ENCODE measurements at regions not wholly inside any gene's neighbourhood (a gene's known extent, or its start where the extent isn't known, plus 50 kb on each side); places are given as distances from the start of the nearest gene placed in this dataset.

- Histone ChIP-seq H3K9ac (ENCODE audit: low read depth, low read length) (no peak overlapping the region), H3K9me3 (ENCODE audit: insufficient read depth, low read depth, low read length) (no peaks in the 10 kb centered on the region), H3K27me3 (ENCODE audit: insufficient read depth, low read length) (no peaks in the 10 kb centered on the region), H3K27ac (ENCODE audit: low read depth, low read length) (no peak overlapping the region), H3K36me3 (ENCODE audit: insufficient read depth, low read length) (no peaks in the 10 kb centered on the region), H3K4me1 (ENCODE audit: insufficient read depth, low read length) (no peaks in the 10 kb centered on the region), H3K4me3 (ENCODE audit: low read length) (no peak overlapping the region)
These were observed 74.6 kb upstream of the DOK6 start for GRCh38 chr18:69326094-69326493.

GRCh38 chr18:69328086-69328485, 72.6 kb upstream of the DOK6 start:
- WGBS: 97% methylated on average over 11 of the region's 13 CpGs

GRCh38 chr18:69330385-69331005, 70.2 kb upstream of the DOK6 start:
- H3K4me1 ChIP-seq (ENCODE audit: insufficient read depth, low read length): no peaks in the 10 kb centered on the region
- H3K36me3 ChIP-seq (ENCODE audit: insufficient read depth, low read length): no peaks in the 10 kb centered on the region
- no peak overlapping the region for H3K4me3 ChIP-seq (ENCODE audit: low read length)
- no peaks in the 10 kb centered on the region for H3K9me3 ChIP-seq (ENCODE audit: insufficient read depth, low read depth, low read length)
- 91% methylated on average over 3 of the region's 4 CpGs for WGBS
- H3K27me3 ChIP-seq (ENCODE audit: insufficient read depth, low read length): no peaks in the 10 kb centered on the region
- no peak overlapping the region for H3K9ac ChIP-seq (ENCODE audit: low read depth, low read length)
- no peak overlapping the region for H3K27ac ChIP-seq (ENCODE audit: low read depth, low read length)

More at GRCh38 chr18:69328086-69328485, 72.6 kb upstream of the DOK6 start:
- Histone ChIP-seq H3K27me3 (ENCODE audit: insufficient read depth, low read length) (no peaks in the 10 kb centered on the region), H3K9me3 (ENCODE audit: insufficient read depth, low read depth, low read length) (no peaks in the 10 kb centered on the region), H3K36me3 (ENCODE audit: insufficient read depth, low read length) (no peaks in the 10 kb centered on the region), H3K4me1 (ENCODE audit: insufficient read depth, low read length) (no peaks in the 10 kb centered on the region), H3K27ac (ENCODE audit: low read depth, low read length) (no peak overlapping the region), H3K9ac (ENCODE audit: low read depth, low read length) (no peak overlapping the region), H3K4me3 (ENCODE audit: low read length) (no peak overlapping the region)

DNA sequence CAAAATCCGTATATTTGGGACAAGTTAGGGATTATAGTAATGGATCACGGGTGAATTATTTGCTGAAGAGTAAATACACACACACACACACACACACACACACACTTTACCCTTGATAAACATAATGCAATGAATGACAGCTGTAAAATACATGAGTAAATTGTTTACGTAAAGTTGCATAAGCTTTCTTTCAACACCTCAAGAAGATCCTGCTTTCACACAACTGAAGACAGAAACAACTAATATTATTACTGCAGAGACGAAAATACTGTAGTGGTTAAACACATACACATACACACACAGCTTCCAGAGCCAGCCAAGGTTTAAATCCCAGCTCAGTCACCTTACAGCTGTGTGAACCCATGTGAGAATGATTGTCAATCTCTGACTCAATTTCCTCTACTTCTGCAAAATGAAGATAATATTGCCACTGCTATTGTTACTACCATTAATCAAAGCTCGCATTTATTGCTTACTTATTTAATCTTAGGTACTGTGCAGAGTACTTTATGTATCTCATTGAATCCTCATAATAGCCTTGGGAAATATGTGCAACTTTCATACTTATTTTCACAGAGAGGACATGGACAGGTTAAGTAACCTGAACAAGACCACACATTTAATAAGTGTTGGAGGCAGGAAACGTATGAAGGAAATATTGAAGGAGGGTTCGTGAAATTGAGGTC, 50.6 kb upstream of the DOK6 start:
- Histone ChIP-seq H3K9ac (ENCODE audit: low read depth, low read length) (no peak overlapping the region), H3K36me3 (ENCODE audit: insufficient read depth, low read length) (no peaks in the 10 kb centered on the region), H3K4me1 (ENCODE audit: insufficient read depth, low read length) (no peaks in the 10 kb centered on the region), H3K27ac (ENCODE audit: low read depth, low read length) (no peak overlapping the region), H3K27me3 (ENCODE audit: insufficient read depth, low read length) (no peaks in the 10 kb centered on the region), H3K9me3 (ENCODE audit: insufficient read depth, low read depth, low read length) (no peaks in the 10 kb centered on the region), H3K4me3 (ENCODE audit: low read length) (no peak overlapping the region)
- 50% methylated on average over 2 of the region's 7 CpGs for WGBS
